Stomach (tissue), 4 donors: ENCODE measurements at regions not wholly inside any gene's neighbourhood (a gene's known extent, or its start where the extent isn't known, plus 50 kb on each side); places are given as distances from the start of the nearest gene placed in this dataset.

Experiments used
- EP300 ChIP-seq: sonication (generic); formaldehyde crosslinking; IDR thresholded peaks from one replicate; pipeline ENCODE4 v1.6.1; 2017; ENCODE audit warnings: antibody characterized with exemption
- POLR2A ChIP-seq, 4 donors: fragments of 450-650 bp; IDR thresholded peaks; one replicate each; pipeline ENCODE4 v1.6.1; 2016; ENCODE audit warnings: antibody characterized with exemption in 4 of 4, control low read depth in 2 of 4, mild to moderate bottlenecking in 1 of 4, moderate library complexity in 1 of 4
- POLR2AphosphoS5 ChIP-seq, 3 donors: sonication (generic); formaldehyde crosslinking; IDR thresholded peaks; one replicate each; pipeline ENCODE4 v1.6.1; 2016; ENCODE audit warnings: antibody characterized with exemption in 3 of 3
- TF ChIP-seq, protein P1 (sequence below), 7 experiments: fragments of 450-650 bp in 4 of 7; fragments of 200-600 bp in 3 of 7; sonication (generic) in 3 of 7; IDR thresholded peaks; one replicate each; pipeline ENCODE4 v1.5.1; 2016 to 2019; ENCODE audit warnings: antibody characterized with exemption in 7 of 7, control low read depth in 2 of 7, mild to moderate bottlenecking in 1 of 7

DNA sequence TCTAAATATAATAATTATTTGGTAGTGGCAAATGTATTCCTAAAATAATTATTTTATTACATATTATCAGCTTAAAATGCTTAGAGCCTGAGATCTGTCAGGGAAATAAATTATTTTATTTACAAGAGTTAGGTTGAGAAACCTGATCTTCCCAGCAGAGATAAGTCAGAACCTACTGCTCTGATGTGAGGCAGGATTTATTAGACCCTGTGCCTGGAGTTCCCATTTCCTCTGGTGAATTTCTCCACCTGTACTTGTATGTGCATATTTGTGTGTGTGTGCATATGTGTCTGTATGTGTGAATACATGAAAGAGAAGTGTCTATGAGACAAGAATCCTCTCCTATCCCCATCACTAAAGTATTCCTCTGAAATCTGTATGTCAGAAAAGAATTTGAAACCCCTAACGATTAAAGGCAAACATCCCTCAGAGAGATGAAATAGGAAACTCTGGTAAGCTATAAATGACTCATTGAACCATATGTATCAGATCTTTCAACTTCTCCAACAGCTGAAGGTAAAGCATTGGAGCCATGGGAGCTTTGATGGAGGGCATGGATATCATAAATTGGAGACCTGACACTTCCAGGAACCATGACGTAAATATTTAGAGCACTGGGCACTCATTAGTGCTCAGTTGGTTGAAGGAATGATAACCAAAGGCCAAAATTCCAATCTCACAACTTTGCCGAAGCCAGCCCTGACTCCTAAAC, 190.9 kb downstream of the XPNPEP1 start:
- TF ChIP-seq, protein P1, sequence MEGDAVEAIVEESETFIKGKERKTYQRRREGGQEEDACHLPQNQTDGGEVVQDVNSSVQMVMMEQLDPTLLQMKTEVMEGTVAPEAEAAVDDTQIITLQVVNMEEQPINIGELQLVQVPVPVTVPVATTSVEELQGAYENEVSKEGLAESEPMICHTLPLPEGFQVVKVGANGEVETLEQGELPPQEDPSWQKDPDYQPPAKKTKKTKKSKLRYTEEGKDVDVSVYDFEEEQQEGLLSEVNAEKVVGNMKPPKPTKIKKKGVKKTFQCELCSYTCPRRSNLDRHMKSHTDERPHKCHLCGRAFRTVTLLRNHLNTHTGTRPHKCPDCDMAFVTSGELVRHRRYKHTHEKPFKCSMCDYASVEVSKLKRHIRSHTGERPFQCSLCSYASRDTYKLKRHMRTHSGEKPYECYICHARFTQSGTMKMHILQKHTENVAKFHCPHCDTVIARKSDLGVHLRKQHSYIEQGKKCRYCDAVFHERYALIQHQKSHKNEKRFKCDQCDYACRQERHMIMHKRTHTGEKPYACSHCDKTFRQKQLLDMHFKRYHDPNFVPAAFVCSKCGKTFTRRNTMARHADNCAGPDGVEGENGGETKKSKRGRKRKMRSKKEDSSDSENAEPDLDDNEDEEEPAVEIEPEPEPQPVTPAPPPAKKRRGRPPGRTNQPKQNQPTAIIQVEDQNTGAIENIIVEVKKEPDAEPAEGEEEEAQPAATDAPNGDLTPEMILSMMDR (IDR thresholded peaks at IDR 0.05), result no peak
- no peak for TF ChIP-seq POLR2AphosphoS5 (IDR thresholded peaks at IDR 0.05)
- no peak for TF ChIP-seq EP300
- TF ChIP-seq POLR2A (IDR thresholded peaks at IDR 0.05), result no peak
